IPS-NIHi11 (cell line): ENCODE measurements at regions not wholly inside any gene's neighbourhood (a gene's known extent, or its start where the extent isn't known, plus 50 kb on each side); places are given as distances from the start of the nearest gene placed in this dataset.
A peak's percentile ranks its signal among the peaks of the same experiment; 100 is the strongest.

Source experiments
- DNase-seq: peaks from one replicate; pipeline ENCODE4 v3.0.0; 2012; ENCODE audit warnings: mixed read lengths, low spot score

DNA sequence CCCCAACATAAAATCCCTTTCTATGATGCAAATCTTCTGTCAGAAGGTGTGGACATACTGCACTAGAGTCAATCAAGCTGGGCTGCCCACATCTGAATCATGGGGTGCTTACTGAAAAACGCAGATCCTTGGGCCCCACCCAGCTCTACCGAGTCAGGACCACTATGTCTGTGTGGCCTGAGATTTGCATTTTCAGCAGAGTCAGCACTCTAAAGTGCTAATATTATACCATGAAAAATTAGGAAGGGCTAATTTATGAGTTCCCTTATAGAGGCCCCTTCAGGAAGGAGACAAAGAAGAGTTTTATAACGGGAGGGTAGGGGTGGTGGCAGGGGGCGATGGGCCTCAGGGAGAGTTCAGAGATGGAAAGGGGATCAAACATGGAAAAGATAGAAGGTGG is 163.3 kb upstream of the NABP1 start:
- DNase-seq, result no peak

GRCh38 chr2:191515551-191515950 is 162.4 kb upstream of the NABP1 start:
- no peak for DNase-seq

DNA sequence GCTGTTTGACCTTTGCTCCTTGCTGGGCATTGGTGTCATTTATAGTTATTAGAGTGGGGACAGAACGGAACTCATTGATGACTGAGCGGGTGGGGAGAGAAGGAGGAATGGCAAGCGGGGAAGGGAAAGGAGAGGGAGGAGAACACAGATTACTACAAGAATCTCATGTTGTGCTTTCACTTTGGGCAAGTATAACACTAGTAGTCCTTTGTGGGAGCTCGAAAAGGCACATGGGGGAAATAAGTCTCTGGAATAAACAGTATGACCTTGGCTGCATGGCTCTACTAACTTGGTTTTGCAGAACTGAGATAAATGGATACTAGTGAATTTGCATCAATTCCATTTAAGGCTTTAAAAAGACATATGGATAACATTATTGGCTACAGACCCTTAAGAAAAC is 161.7 kb upstream of the NABP1 start:
- no peak for DNase-seq

DNA sequence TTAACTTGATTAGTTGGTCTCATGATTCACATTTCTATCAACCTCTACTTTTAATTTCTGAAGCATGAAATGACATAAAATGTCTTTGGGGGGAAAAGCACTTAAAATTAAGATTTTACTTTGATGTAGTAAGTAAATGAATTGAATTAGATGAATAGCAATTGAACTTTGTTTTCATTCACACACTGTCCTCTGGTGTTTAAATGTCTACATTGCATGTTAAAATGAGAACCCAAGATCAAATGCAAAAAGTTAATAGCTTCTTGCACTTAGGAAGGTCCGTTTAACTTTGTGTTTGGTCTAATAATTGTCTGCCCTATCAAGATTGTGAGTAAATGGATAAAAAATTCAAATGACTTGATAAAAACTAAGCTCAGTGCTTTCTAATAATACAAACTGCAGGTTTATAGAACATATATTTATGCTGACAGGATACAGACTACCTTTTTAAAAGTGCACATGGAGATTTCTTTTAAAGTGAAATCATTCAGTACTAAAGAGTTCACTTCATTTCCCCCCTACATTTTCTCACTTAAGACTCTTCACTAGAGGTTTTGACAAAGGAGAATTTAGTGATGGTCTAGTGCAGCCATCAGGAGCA is 156.2 kb upstream of the NABP1 start:
- peak; percentile 38 for DNase-seq

- DNase-seq, result no peak
Measured at GRCh38 chr2:191522478-191523120, 155.3 kb upstream of the NABP1 start.

DNA sequence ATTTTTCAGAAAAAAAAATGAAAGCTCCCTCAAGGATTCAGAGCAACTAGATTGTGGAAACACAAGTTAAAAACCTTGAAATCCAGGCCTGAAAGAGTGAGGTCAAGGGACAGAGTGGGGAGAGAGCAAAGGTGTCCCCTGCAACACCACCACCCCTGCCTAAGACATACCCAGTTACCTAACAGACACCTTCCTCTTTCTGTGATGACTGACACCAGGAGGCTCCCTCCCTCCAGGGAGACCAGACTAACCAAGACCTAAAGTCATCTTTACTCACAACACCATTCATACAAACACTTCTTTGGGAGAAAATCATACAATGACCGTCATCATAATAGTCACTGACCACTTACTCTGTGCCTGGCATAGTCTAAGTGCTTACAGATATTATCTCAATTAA is 151.8 kb upstream of the NABP1 start:
- no peak for DNase-seq

DNA sequence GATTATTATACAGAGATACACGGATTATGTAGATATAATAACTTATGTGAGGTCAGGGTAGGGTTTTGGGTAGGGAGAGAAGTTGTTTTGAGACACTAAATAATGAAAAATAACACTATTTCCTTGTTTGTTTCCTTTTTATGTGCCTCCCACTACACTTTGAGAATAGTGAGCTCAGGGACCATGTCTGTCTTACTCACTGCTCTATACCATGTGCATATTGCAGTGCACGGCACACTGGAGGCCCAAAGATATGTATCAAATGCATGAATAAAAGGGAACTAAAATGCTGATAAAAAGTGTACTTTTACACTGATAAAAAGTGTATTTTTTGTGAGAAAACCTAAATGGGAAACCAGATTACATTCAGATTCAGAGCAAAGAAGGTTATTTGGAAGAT is 151.4 kb upstream of the NABP1 start:
- DNase-seq, result no peak

- no peak for DNase-seq
Measured at GRCh38 chr2:191526953-191527556, 150.9 kb upstream of the NABP1 start.

- DNase-seq, result no peak
Measured at GRCh38 chr2:191530618-191531017, 147.3 kb upstream of the NABP1 start.

GRCh38 chr2:191533693-191534180 is 144.2 kb upstream of the NABP1 start:
- no peak for DNase-seq

- DNase-seq, result no peak
Measured at GRCh38 chr2:191537921-191538320, 140.0 kb upstream of the NABP1 start.

DNA sequence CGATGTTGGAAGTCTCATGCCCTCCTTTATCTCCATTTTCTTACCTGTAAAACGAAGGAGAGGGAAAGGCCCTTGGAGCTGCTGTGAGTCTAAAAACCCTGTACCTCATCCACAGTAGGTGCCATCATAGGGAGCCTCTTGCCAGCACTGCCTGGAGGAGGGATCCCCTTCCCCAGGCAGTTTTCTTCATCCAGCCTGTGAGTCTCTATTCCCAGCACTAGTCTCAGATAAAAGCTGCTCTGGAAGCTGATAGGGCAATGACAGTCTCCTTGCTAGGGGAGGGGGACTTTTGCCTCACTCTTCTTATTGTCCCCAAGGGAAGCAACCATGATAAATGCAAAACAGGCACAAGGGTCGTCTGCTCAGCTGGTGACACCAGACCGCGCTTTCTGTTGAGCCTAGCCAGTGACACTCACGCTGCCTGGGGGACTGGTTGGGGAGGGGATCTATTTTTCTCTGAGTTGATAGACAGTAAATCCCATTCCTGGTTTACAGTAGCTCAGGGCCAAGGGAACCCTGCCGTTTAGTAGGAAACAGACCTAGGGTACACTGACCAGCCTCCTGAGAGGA is 139.5 kb upstream of the NABP1 start:
- DNase-seq, result peak; percentile 22

DNA sequence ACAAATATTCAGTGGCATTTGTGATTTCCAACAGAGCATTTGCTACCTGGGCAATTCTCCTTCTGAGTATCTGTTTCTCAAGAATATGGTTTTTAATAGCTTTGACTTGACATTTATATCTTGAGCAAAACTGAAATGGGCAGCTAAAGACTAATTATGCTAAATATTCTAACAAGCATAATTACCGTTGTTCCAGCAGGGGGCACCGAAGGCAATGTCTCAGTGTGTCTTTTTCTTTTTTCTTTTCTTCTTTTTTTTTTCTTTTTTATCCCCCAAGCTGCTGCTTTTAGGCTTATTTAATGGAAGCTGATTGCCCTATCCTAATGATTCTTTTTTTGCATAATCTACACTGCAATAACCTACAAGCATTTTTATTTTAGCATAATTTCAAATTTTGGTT is 138.9 kb upstream of the NABP1 start:
- peak; percentile 43 for DNase-seq

GRCh38 chr2:191540681-191541080 is 137.3 kb upstream of the NABP1 start:
- DNase-seq, result no peak

GRCh38 chr2:191543708-191544107 is 134.2 kb upstream of the NABP1 start:
- DNase-seq, result no peak

GRCh38 chr2:191544461-191545062 is 133.4 kb upstream of the NABP1 start:
- DNase-seq, result no peak

DNA sequence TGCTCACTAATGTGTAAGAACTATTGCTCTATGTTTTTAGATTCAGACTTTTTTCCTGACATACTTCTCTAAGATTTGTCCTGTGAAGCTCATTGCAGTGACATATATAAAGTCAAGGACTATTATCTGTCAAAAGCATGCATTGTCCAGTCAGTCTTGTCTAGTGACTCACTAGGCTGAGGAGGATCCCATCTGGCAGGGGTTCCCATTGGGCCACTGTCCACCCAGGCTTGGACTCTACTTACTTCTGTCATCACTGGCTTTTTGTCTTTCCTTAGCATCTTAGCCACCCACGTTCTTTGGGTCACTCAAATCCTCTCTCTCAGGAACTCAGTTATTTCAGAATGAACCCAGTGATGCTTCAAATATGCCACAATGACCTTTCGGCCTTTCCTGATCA is 132.6 kb upstream of the NABP1 start:
- no peak for DNase-seq

GRCh38 chr2:191552066-191552465 is 125.9 kb upstream of the NABP1 start:
- no peak for DNase-seq

- DNase-seq, result no peak
Measured at GRCh38 chr2:191554240-191554639, 123.7 kb upstream of the NABP1 start.

DNA sequence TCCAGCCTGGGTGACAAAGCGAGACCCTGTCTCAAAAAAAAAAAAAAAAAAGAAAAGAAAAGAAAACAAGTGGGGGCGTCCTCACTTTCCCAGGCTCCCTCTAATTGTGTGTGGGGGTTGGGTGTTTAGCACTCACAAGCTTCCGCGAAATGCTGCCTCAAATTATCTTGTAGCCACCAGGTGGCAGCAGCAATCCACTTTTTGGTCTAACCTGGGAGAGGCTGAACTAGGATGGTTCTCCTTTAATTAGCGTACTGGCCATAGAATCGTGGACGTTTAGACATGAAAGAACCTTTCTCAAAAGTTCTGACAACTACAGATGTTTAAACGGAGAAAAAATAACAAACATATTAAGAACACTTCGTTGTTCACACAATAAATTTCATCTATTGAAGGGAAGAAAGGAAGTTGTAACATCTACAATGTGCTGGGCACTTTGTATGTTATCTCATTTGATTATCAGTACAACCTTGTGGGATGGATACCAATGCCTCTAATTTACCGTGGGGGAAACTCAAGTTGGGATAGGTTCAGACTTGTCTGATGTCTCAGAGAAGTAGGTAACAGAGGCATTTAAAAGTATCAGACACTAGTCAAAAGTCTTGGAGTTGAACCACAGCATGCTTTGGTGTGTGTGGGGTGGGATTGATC is 122.7 kb upstream of the NABP1 start:
- peak; percentile 82 for DNase-seq

DNA sequence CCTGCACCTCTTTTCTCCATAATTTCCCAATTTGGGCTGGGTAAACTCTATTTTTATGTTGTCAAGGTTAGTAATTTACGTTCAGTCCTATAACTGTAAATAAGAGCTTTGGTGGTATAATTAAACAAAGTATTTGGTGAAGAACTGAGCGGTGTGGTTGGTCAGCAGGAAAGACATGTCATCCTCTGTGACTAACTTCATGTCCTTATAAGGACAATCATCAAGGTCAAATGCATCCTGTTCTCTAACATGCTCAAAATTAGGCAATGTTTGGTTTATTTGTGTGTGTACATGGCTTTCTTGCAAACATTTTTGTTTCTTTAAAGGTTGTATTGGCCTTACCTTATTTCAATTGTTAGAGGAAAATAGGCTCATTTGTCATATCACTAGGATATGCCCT is 121.5 kb upstream of the NABP1 start:
- DNase-seq, result no peak

- no peak for DNase-seq
Measured at GRCh38 chr2:191557841-191558240, 120.1 kb upstream of the NABP1 start.
